Peyer's patch (tissue), 4 donors: ENCODE measurements at regions not wholly inside any gene's neighbourhood (a gene's known extent, or its start where the extent isn't known, plus 50 kb on each side); places are given as distances from the start of the nearest gene placed in this dataset.

Experiments used
- POLR2A ChIP-seq, 2 donors: fragments of 450-650 bp; IDR thresholded peaks; one replicate each; pipeline ENCODE4 v1.5.1; 2017; ENCODE audit warnings: antibody characterized with exemption in 2 of 2, mild to moderate bottlenecking in 2 of 2, moderate library complexity in 2 of 2
- TF ChIP-seq, protein P1 (sequence below), 6 experiments: fragments of 450-650 bp in 4 of 6; fragments of 200-600 bp in 2 of 6; sonication (generic) in 1 of 6; IDR thresholded peaks; one replicate each; pipeline ENCODE4 v1.5.1; 2017 to 2019; ENCODE audit warnings: antibody characterized with exemption in 6 of 6, mild to moderate bottlenecking in 3 of 6, moderate library complexity in 1 of 6

DNA sequence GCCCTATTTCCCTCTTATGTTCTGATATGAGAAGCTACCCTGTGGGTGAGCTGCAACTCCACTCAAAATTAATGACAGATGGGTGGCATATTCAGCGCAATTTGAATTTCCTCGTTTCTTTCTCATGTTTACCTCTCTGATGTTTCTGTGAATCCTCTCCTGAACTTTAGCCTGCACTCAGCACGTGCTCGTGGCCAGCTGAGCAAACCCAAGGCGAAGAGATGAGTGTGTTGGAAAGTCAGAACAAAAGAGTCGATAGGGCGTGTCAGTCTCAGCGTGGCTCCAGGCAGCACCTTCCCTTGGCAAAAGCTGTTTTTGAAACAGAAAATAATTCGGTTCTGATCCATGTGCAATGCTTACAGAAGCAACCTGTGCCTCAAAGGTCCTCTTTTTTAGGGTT, 226.1 kb upstream of the GMDS start:
- TF ChIP-seq, protein P1, sequence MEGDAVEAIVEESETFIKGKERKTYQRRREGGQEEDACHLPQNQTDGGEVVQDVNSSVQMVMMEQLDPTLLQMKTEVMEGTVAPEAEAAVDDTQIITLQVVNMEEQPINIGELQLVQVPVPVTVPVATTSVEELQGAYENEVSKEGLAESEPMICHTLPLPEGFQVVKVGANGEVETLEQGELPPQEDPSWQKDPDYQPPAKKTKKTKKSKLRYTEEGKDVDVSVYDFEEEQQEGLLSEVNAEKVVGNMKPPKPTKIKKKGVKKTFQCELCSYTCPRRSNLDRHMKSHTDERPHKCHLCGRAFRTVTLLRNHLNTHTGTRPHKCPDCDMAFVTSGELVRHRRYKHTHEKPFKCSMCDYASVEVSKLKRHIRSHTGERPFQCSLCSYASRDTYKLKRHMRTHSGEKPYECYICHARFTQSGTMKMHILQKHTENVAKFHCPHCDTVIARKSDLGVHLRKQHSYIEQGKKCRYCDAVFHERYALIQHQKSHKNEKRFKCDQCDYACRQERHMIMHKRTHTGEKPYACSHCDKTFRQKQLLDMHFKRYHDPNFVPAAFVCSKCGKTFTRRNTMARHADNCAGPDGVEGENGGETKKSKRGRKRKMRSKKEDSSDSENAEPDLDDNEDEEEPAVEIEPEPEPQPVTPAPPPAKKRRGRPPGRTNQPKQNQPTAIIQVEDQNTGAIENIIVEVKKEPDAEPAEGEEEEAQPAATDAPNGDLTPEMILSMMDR (IDR thresholded peaks at IDR 0.05), result no peak
- TF ChIP-seq POLR2A (IDR thresholded peaks at IDR 0.05), result no peak
